Naive B cell (primary cell): ENCODE measurements at regions not wholly inside any gene's neighbourhood (a gene's known extent, or its start where the extent isn't known, plus 50 kb on each side); places are given as distances from the start of the nearest gene placed in this dataset.

Experiments used
- ATAC-seq, 2 donors: fragments of 150-1000 bp; cut with Tn5 transposase; 2 replicates each; pipeline ENCODE4 v1.10.0; 2021; ENCODE audit warnings: low read depth in 2 of 2, mild to moderate bottlenecking in 2 of 2, moderate library complexity in 2 of 2
- DNase-seq: peaks from one replicate; pipeline ENCODE4 v3.0.0; 2022
- H3K27ac Mint-ChIP-seq, 6 donors: one replicate each; pipeline ENCODE4 v1.8.0; 2020 to 2022; ENCODE audit warnings: mild to moderate bottlenecking in 6 of 6, mixed read lengths in 6 of 6, moderate library complexity in 5 of 6, inconsistent platforms in 2 of 6
- H3K27me3 Mint-ChIP-seq, 3 donors: one replicate each; pipeline ENCODE4 v1.8.0; 2021 to 2022; ENCODE audit warnings: mixed read lengths in 3 of 3, mild to moderate bottlenecking in 1 of 3
- H3K36me3 Mint-ChIP-seq, 2 donors: one replicate each; pipeline ENCODE4 v1.8.0; 2020 to 2022; ENCODE audit warnings: mixed read lengths in 2 of 2, inconsistent platforms in 1 of 2, mild to moderate bottlenecking in 1 of 2
- H3K4me1 Mint-ChIP-seq, 3 donors: one replicate each; pipeline ENCODE4 v1.8.0; 2020 to 2022; ENCODE audit warnings: mixed read lengths in 3 of 3, inconsistent platforms in 1 of 3, mild to moderate bottlenecking in 1 of 3, moderate library complexity in 1 of 3
- H3K4me3 Mint-ChIP-seq, 8 donors: one replicate each; pipeline ENCODE4 v1.8.0; 2020 to 2022; ENCODE audit warnings: mild to moderate bottlenecking in 8 of 8, mixed read lengths in 8 of 8, moderate library complexity in 8 of 8, inconsistent platforms in 2 of 8
- H3K9me3 Mint-ChIP-seq, 7 donors: one replicate each; pipeline ENCODE4 v1.8.0; 2020 to 2022; ENCODE audit warnings: mixed read lengths in 7 of 7, mild to moderate bottlenecking in 5 of 7, inconsistent platforms in 2 of 7, moderate library complexity in 1 of 7

GRCh38 chr5:104774372-104774771 is 1211.8 kb upstream of the NUDT12 start:
- H3K27me3 Mint-ChIP-seq, result no peaks in the 10 kb centered on the region
- no peak overlapping the region for H3K4me3 Mint-ChIP-seq
- ATAC-seq, result no peak
- no peaks in the 10 kb centered on the region for H3K4me1 Mint-ChIP-seq
- DNase-seq, result no peak
- no peaks in the 10 kb centered on the region for H3K36me3 Mint-ChIP-seq
- H3K27ac Mint-ChIP-seq, result no peak overlapping the region
- H3K9me3 Mint-ChIP-seq, result peaks cover 0 to 6% (median 0%) of the 10 kb centered on the region in 7 donors

DNA sequence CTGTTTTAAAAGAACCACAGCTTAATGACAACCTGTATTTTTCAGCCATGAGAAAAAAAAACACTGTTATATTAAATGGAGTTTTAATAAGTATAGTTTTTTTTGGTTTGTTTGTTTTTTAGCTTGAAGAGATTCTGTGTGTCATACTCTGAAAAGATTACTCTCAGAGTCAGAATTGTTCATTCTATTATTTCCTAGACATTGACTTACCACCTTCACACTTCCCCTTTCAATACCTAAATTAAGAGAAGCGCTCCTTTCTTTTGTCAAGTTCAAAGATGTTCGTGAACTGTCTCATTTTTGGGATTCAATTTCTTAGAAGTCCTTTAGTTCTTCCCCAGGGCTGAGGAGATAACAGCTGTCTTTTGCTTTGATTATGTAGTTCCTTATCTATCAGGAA is 1201.6 kb upstream of the NUDT12 start:
- Mint-ChIP-seq H3K36me3 (no peaks in the 10 kb centered on the region), H3K9me3 (peaks cover 0 to 11% (median 3%) of the 10 kb centered on the region in 7 donors), H3K27ac (no peak overlapping the region), H3K4me3 (no peak overlapping the region), H3K4me1 (no peaks in the 10 kb centered on the region), H3K27me3 (no peaks in the 10 kb centered on the region)
- ATAC-seq, result no peak
- DNase-seq, result no peak

- H3K4me1 Mint-ChIP-seq, result no peaks in the 10 kb centered on the region
- peaks cover 0 to 11% (median 4%) of the 10 kb centered on the region in 7 donors for H3K9me3 Mint-ChIP-seq
- ATAC-seq, result no peak
- DNase-seq, result no peak
- H3K27me3 Mint-ChIP-seq, result no peaks in the 10 kb centered on the region
- H3K27ac Mint-ChIP-seq, result no peak overlapping the region
- no peak overlapping the region for H3K4me3 Mint-ChIP-seq
- no peaks in the 10 kb centered on the region for H3K36me3 Mint-ChIP-seq
Measured at GRCh38 chr5:104763216-104763615, 1200.6 kb upstream of the NUDT12 start.

DNA sequence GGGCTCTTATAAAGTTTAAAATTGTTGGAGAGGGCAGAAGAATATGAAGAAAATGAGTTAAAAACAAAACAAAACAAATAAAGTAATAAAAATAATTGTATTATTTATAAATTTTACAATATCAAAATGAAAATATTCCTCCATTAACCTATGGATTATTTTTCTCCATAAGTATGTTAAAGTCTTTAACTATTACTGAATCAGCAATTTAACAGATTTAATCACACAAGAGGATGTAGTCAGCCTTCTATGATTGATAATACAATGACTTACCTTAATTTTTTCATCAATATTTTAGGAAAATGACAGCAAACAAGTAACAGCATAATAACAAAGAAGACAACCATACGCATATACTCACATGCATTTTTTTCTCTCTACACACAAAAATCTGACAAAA is 1195.3 kb upstream of the NUDT12 start:
- DNase-seq, result no peak
- H3K4me3 Mint-ChIP-seq, result no peak overlapping the region
- H3K4me1 Mint-ChIP-seq, result no peaks in the 10 kb centered on the region
- no peaks in the 10 kb centered on the region for H3K36me3 Mint-ChIP-seq
- ATAC-seq, result no peak
- no peaks in the 10 kb centered on the region for H3K27me3 Mint-ChIP-seq
- H3K27ac Mint-ChIP-seq, result no peak overlapping the region
- peaks cover 0 to 11% (median 5%) of the 10 kb centered on the region in 7 donors for H3K9me3 Mint-ChIP-seq

GRCh38 chr5:104755806-104756205 is 1193.2 kb upstream of the NUDT12 start:
- no peak for DNase-seq
- H3K9me3 Mint-ChIP-seq, result peaks cover 0 to 11% (median 3%) of the 10 kb centered on the region in 7 donors
- H3K4me3 Mint-ChIP-seq, result no peak overlapping the region
- H3K27ac Mint-ChIP-seq, result no peak overlapping the region
- no peak for ATAC-seq
- no peaks in the 10 kb centered on the region for H3K4me1 Mint-ChIP-seq
- H3K36me3 Mint-ChIP-seq, result no peaks in the 10 kb centered on the region
- H3K27me3 Mint-ChIP-seq, result no peaks in the 10 kb centered on the region

DNA sequence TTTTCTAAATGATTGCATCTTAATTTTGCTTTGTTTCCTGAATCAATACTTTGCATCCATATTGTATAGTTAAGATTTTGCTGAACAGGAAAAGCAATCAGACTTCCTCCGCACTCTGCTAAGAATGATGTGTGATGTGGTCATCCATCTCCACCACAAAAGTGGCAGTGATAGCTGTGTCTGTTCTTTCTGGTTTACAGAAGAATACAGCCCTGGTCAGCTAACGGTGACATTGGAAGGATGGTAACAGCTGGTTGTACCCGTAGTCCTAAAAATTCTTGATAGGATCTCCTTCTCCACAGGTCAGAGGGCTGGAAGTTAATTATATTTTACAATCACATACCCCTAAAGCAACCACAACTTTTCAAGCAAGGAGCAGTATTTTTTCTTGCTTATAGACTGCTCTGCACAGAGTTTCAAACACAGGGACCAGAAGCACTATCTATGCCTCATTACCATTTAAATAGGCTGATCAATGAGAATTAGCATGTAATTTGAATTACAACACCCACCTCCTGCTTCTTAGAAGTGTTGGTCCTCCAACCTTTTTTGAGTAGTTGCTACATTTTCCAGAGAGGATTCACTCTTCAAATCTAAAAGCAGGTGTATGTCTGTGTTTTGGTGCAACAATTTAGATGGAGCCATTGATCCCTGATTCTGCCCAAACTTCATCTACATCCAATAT is 1191.9 kb upstream of the NUDT12 start:
- Mint-ChIP-seq H3K36me3 (no peaks in the 10 kb centered on the region), H3K4me1 (no peaks in the 10 kb centered on the region), H3K4me3 (no peak overlapping the region), H3K27ac (no peak overlapping the region), H3K27me3 (no peaks in the 10 kb centered on the region), H3K9me3 (peaks cover 0 to 11% (median 2%) of the 10 kb centered on the region in 7 donors)
- no peak for DNase-seq
- ATAC-seq, result no peak

GRCh38 chr5:104751969-104752368 is 1189.4 kb upstream of the NUDT12 start:
- no peaks in the 10 kb centered on the region for H3K4me1 Mint-ChIP-seq
- H3K27ac Mint-ChIP-seq, result no peak overlapping the region
- no peak overlapping the region for H3K4me3 Mint-ChIP-seq
- DNase-seq (no peak), ATAC-seq (no peak)
- no peaks in the 10 kb centered on the region for H3K36me3 Mint-ChIP-seq
- H3K9me3 Mint-ChIP-seq, result peaks cover 0 to 12% (median 2%) of the 10 kb centered on the region in 7 donors
- no peaks in the 10 kb centered on the region for H3K27me3 Mint-ChIP-seq

DNA sequence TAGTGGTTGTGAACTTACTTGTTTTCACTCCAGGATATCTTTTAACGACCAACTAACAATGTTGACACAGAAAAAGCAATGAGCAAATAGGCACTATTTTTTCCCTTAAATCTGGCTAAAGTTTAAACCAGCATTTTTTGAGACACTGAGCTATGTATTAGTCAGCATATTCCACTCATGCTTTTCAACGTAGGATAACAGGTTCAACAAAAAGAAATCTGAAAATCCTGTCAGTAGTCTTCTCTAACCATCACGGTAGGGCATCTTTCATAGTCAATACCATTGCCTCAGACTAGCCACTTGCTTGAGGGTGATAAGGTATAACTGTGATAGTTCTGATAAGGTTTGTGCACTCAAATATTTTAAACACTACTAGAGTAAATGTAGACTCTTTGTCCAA is 1177.3 kb upstream of the NUDT12 start:
- Mint-ChIP-seq H3K4me3 (no peak overlapping the region), H3K27me3 (no peaks in the 10 kb centered on the region), H3K27ac (no peak overlapping the region), H3K36me3 (no peaks in the 10 kb centered on the region), H3K9me3 (peaks cover 2 to 16% (median 8%) of the 10 kb centered on the region in 7 donors), H3K4me1 (no peaks in the 10 kb centered on the region)
- DNase-seq (no peak), ATAC-seq (no peak)

GRCh38 chr5:104739503-104739902 is 1176.9 kb upstream of the NUDT12 start:
- no peak overlapping the region for H3K27ac Mint-ChIP-seq

DNA sequence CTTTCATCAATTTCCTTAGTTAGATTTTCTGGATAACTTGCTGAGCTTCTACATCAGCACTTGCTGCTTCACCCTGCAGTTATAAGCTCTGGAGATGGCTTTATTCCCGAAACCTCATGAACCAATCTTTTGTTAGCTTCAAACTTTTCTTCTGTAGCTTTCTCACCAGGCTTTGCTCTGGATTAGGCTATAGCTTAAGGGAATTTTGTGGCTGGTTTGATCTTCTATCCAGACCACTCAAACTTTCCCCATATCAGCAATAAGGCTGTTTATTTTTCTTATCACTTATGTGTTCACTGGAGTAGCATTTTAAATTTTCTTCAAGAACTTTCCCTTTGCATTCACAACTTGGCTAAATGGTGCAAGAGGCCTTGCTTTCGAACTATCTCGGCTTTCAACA is 1173.5 kb upstream of the NUDT12 start:
- Mint-ChIP-seq H3K27ac (no peak overlapping the region), H3K4me1 (no peaks in the 10 kb centered on the region), H3K36me3 (no peaks in the 10 kb centered on the region), H3K9me3 (peaks cover 0 to 7% (median 1%) of the 10 kb centered on the region in 7 donors), H3K4me3 (no peak overlapping the region), H3K27me3 (no peaks in the 10 kb centered on the region)
- DNase-seq, result no peak
- ATAC-seq, result no peak

More at GRCh38 chr5:104739503-104739902, 1176.9 kb upstream of the NUDT12 start:
- Mint-ChIP-seq H3K36me3 (no peaks in the 10 kb centered on the region), H3K9me3 (peaks cover 2 to 16% (median 8%) of the 10 kb centered on the region in 7 donors), H3K4me1 (no peaks in the 10 kb centered on the region), H3K4me3 (no peak overlapping the region), H3K27me3 (no peaks in the 10 kb centered on the region)
- no peak for DNase-seq
- ATAC-seq, result no peak

- ATAC-seq, result no peak
- H3K4me3 Mint-ChIP-seq, result no peak overlapping the region
- no peak overlapping the region for H3K27ac Mint-ChIP-seq
- no peaks in the 10 kb centered on the region for H3K36me3 Mint-ChIP-seq
- no peaks in the 10 kb centered on the region for H3K4me1 Mint-ChIP-seq
- H3K9me3 Mint-ChIP-seq, result peaks cover 0 to 7% (median 1%) of the 10 kb centered on the region in 7 donors
- no peaks in the 10 kb centered on the region for H3K27me3 Mint-ChIP-seq
- no peak for DNase-seq
Measured at GRCh38 chr5:104734046-104734445, 1171.5 kb upstream of the NUDT12 start.

GRCh38 chr5:104733063-104733669 is 1170.6 kb upstream of the NUDT12 start:
- H3K4me1 Mint-ChIP-seq, result no peaks in the 10 kb centered on the region
- H3K36me3 Mint-ChIP-seq, result no peaks in the 10 kb centered on the region
- no peak for ATAC-seq
- H3K27ac Mint-ChIP-seq, result no peak overlapping the region
- H3K4me3 Mint-ChIP-seq, result no peak overlapping the region
- H3K9me3 Mint-ChIP-seq, result peaks cover 0 to 7% (median 1%) of the 10 kb centered on the region in 7 donors
- H3K27me3 Mint-ChIP-seq, result no peaks in the 10 kb centered on the region
- DNase-seq, result no peak

DNA sequence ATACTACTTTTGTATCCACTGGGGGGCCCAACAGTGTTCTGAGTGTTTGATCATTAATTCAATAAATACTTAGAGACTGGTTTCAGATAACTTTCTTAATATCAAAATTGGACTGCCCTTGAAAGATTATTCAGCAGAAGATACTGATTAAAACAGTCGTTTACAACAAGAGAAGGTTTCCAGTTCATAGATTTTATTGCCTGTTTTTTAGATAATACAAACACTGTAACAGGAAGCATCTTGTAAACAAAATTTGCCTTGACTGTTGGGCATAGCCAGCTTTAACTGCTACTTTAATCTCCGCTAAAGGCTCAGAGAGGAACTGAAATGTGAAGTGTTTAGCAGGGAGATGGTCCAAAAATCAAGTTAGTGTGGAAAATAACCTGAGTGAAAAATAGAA is 1168.7 kb upstream of the NUDT12 start:
- no peak for ATAC-seq
- H3K9me3 Mint-ChIP-seq, result peaks cover 0 to 7% (median 0%) of the 10 kb centered on the region in 7 donors
- H3K27ac Mint-ChIP-seq, result no peak overlapping the region
- H3K4me3 Mint-ChIP-seq, result no peak overlapping the region
- no peaks in the 10 kb centered on the region for H3K36me3 Mint-ChIP-seq
- no peaks in the 10 kb centered on the region for H3K4me1 Mint-ChIP-seq
- no peaks in the 10 kb centered on the region for H3K27me3 Mint-ChIP-seq
- no peak for DNase-seq

DNA sequence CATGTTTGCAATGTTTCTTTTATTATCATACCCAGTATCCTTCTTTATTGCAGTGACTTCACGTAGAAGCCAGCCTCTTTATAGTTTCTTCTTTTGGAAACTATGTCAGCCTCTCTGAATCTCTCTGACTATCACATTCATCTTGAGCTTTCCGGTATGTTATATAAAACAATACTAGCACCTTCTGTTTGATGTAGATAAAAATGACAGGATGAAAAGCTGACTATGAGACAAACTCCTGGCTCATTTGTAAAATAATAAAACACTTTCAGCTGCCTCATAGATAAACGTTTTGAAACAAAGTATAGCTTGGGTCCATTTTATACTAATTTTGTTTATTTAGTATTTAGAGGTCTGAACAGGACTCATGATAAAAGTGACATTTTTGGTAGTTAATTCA is 1145.4 kb upstream of the NUDT12 start:
- H3K27me3 Mint-ChIP-seq, result no peaks in the 10 kb centered on the region

More for the DNA sequence above, 1145.4 kb upstream of the NUDT12 start:
- no peak for DNase-seq
- no peak overlapping the region for H3K4me3 Mint-ChIP-seq
- peaks cover 9 to 17% (median 11%) of the 10 kb centered on the region in 7 donors for H3K9me3 Mint-ChIP-seq
- no peak for ATAC-seq
- no peaks in the 10 kb centered on the region for H3K4me1 Mint-ChIP-seq
- H3K27ac Mint-ChIP-seq, result no peak overlapping the region
- no peaks in the 10 kb centered on the region for H3K36me3 Mint-ChIP-seq
